ENCODE measurements at regions not wholly inside any gene's neighbourhood (a gene's known extent, or its start where the extent isn't known, plus 50 kb on each side); places are given as distances from the start of the nearest gene placed in this dataset.

DNA sequence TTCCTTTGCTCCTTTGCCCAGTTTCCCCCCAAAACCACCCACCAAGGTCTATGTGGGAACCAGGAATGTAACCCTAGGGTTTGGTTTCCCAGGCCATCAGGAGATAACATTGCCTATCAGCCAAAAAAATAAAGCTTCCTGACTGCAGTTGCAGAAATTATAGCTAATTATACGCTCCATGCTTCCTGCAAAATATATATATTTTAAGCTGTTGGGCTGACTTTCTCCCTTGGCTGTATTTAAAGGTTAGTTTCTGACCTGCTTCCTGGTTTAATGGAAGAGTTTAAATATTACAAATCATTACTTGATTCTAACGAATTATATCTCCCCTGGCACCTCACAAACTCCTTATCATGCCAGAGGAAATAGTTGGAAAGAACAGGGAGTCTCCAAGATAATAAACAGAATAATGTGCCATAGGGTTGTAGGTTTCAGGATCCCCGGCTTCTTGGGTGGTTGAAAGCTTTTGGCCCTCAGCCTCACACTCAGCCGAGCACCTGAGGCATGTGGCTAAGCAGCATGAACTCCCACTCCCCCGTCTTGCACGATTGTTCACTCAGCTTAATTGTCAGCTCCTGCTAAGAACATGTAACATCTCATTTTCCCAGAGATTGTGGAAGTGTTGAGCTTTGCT lies 79.9 kb downstream of the FZD1 start:
- Histone ChIP-seq H3K27me3 (ENCODE audit: control insufficient read depth, low read length) (no peaks in the 10 kb centered on the region), H3K79me2 (ENCODE audit: control insufficient read depth, low read length) (no peaks in the 10 kb centered on the region), H3K36me3 (ENCODE audit: control insufficient read depth, low read length) (no peaks in the 10 kb centered on the region), H3K4me2 (ENCODE audit: low read length) (peak overlapping the region; percentile 77), H3K9me2 (replicated peaks; ENCODE audit: control insufficient read depth, low read length) (no peaks in the 10 kb centered on the region), H3K27ac (ENCODE audit: low read depth, low read length) (peak overlapping the region; percentile 89), H3K4me3 (ENCODE audit: low read length) (peak overlapping the region; percentile 56), H3K9me3 (ENCODE audit: control insufficient read depth, insufficient read depth, low read length) (no peaks in the 10 kb centered on the region), H4K20me1 (ENCODE audit: control insufficient read depth, insufficient read depth, low read depth, low read length) (no peaks in the 10 kb centered on the region), H3F3A (ENCODE audit: control insufficient read depth, insufficient read depth) (peaks cover 19% of the 10 kb centered on the region), H3K4me1 (ENCODE audit: control insufficient read depth, low read length) (peaks cover 66% of the 10 kb centered on the region)
- TF ChIP-seq EZH2phosphoT487 (IDR thresholded peaks at IDR 0.05; ENCODE audit: borderline replicate concordance, low read length): no peak
- TF ChIP-seq, protein P1, sequence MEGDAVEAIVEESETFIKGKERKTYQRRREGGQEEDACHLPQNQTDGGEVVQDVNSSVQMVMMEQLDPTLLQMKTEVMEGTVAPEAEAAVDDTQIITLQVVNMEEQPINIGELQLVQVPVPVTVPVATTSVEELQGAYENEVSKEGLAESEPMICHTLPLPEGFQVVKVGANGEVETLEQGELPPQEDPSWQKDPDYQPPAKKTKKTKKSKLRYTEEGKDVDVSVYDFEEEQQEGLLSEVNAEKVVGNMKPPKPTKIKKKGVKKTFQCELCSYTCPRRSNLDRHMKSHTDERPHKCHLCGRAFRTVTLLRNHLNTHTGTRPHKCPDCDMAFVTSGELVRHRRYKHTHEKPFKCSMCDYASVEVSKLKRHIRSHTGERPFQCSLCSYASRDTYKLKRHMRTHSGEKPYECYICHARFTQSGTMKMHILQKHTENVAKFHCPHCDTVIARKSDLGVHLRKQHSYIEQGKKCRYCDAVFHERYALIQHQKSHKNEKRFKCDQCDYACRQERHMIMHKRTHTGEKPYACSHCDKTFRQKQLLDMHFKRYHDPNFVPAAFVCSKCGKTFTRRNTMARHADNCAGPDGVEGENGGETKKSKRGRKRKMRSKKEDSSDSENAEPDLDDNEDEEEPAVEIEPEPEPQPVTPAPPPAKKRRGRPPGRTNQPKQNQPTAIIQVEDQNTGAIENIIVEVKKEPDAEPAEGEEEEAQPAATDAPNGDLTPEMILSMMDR (IDR thresholded peaks at IDR 0.05; ENCODE audit: low read depth, low read length, poor library complexity, severe bottlenecking): no peak

DNA sequence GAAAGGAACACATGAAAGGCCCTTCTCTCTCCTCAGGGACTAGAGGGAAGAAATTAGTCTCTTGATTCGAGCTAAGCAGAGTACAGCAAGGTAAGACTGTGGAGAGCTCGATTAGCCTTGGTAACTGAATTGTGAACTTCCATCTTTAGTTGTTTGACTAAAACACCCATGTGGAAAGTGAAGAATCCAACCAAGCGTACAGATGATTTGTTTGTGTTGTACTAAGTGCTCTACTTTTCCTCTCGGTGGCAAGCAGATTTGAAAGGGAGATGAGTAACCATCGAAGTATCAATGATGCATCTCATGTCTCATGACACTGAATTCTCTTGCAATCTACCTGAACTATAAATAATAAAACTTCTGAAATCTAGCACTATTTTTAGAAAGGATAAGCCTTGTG lies 80.7 kb downstream of the FZD1 start:
- TF ChIP-seq, protein P1 (IDR thresholded peaks at IDR 0.05; ENCODE audit: low read depth, low read length, poor library complexity, severe bottlenecking): no peak
- no peak for TF ChIP-seq EZH2phosphoT487 (IDR thresholded peaks at IDR 0.05; ENCODE audit: borderline replicate concordance, low read length)
- no peaks in the 10 kb centered on the region for H3K79me2 ChIP-seq (ENCODE audit: control insufficient read depth, low read length)
- peaks cover 67% of the 10 kb centered on the region for H3K4me1 ChIP-seq (ENCODE audit: control insufficient read depth, low read length)
- H3K4me2 ChIP-seq (ENCODE audit: low read length): peak overlapping the region; percentile 77
- H3K9me2 ChIP-seq (replicated peaks; ENCODE audit: control insufficient read depth, low read length): no peaks in the 10 kb centered on the region
- H3K4me3 ChIP-seq (ENCODE audit: low read length): peak overlapping the region; percentile 56
- H3F3A ChIP-seq (ENCODE audit: control insufficient read depth, insufficient read depth): peaks cover 19% of the 10 kb centered on the region
- no peaks in the 10 kb centered on the region for H3K9me3 ChIP-seq (ENCODE audit: control insufficient read depth, insufficient read depth, low read length)
- peak overlapping the region; percentile 89 for H3K27ac ChIP-seq (ENCODE audit: low read depth, low read length)
- H4K20me1 ChIP-seq (ENCODE audit: control insufficient read depth, insufficient read depth, low read depth, low read length): no peaks in the 10 kb centered on the region
- H3K36me3 ChIP-seq (ENCODE audit: control insufficient read depth, low read length): no peaks in the 10 kb centered on the region
- H3K27me3 ChIP-seq (ENCODE audit: control insufficient read depth, low read length): no peaks in the 10 kb centered on the region

DNA sequence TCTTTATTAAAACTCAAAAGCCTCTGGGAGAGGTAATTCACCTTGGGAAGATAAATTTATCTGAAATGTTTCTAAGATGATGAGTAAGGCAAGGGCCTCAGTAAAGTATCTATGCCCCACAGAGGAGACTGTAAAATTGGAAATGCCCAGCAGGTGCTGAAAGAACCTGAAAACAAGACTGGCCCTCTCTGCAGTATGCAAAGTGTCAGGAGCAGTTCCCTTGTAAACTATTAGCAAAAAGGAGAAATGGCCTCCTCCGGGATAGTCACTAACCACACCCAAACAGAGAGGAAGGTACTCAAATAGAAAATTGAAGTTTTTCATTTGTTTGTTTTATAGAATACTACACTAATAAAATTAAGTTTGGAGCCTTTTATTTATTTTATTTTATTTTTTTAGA lies 81.2 kb downstream of the FZD1 start:
- peak overlapping the region; percentile 89 for H3K27ac ChIP-seq (ENCODE audit: low read depth, low read length)
- H3K4me1 ChIP-seq (ENCODE audit: control insufficient read depth, low read length): peaks cover 73% of the 10 kb centered on the region
- peak overlapping the region; percentile 77 for H3K4me2 ChIP-seq (ENCODE audit: low read length)
- H3F3A ChIP-seq (ENCODE audit: control insufficient read depth, insufficient read depth): peaks cover 19% of the 10 kb centered on the region
- no peaks in the 10 kb centered on the region for H4K20me1 ChIP-seq (ENCODE audit: control insufficient read depth, insufficient read depth, low read depth, low read length)
- H3K4me3 ChIP-seq (ENCODE audit: low read length): peak overlapping the region; percentile 56
- no peaks in the 10 kb centered on the region for H3K36me3 ChIP-seq (ENCODE audit: control insufficient read depth, low read length)
- TF ChIP-seq, protein P1 (IDR thresholded peaks at IDR 0.05; ENCODE audit: low read depth, low read length, poor library complexity, severe bottlenecking): peak; percentile 25
- no peak for TF ChIP-seq EZH2phosphoT487 (IDR thresholded peaks at IDR 0.05; ENCODE audit: borderline replicate concordance, low read length)
- no peaks in the 10 kb centered on the region for H3K9me2 ChIP-seq (replicated peaks; ENCODE audit: control insufficient read depth, low read length)
- H3K27me3 ChIP-seq (ENCODE audit: control insufficient read depth, low read length): no peaks in the 10 kb centered on the region
- H3K9me3 ChIP-seq (ENCODE audit: control insufficient read depth, insufficient read depth, low read length): no peaks in the 10 kb centered on the region
- no peaks in the 10 kb centered on the region for H3K79me2 ChIP-seq (ENCODE audit: control insufficient read depth, low read length)

Measured in DOHH2 (cell line).